Activated effector memory CD4-positive, alpha-beta T cell treated with anti-CD3 and anti-CD28 coated beads, Interleukin-2, amount 50 U/mL, for 16 hours (primary cell): ENCODE measurements at regions not wholly inside any gene's neighbourhood (a gene's known extent, or its start where the extent isn't known, plus 50 kb on each side); places are given as distances from the start of the nearest gene placed in this dataset.
"Not testable (repeated sequence)": the region's sequence is repeated elsewhere in the genome, so short reads cannot be mapped to it uniquely, and the experiment has no call there.

Source experiments
- DNase-seq: peaks from one replicate; pipeline ENCODE4 v3.0.0-alpha.2; 2020

DNA sequence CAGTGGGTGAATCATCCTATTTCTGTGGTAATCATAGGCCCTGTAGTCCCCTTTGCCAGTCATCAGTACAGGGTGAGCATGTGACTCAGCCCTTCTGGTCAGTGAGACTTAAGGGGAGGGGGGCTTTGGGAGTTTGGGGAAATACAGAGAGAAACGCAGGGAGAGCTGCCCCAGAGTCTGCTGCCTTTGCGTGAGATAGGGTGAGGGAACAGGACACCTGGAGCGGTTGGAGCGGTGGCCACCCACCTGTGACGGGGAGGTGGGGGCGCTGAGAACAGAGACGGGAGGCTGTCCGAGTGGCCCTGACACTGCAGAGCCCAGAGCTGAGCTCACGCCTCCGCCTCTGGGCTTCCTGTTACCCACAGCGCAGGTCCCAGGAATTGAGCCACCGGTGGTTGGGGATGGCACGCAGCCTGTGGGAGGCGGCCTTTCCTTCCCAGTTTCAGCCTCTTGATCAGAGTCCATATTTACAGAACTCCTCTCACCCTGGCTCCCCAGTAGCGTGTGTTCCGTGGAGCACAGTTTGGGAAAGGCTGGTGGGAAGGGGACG lies 92.0 kb upstream of the ERCC6L2 start:
- DNase-seq: no peak

DNA sequence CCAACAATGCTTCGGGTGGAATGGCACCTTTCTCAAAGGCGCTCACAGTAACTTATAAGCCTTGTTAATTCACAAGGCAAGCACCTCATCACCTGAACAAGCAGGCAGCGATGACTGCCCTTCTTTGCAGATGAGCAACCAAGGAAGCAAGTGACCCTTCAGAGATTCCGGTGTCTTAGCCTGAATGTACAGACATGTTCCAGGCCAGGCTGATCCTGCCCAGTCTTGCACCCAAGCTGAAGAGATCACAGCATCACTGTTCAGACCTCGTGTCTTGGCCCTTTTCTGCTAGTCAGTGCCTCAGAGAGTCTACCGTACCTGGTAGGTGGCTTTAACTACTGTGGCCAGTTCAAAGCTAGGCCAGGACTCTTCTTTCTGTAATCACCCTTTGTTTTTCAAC lies 94.7 kb upstream of the ERCC6L2 start:
- no peak for DNase-seq

DNA sequence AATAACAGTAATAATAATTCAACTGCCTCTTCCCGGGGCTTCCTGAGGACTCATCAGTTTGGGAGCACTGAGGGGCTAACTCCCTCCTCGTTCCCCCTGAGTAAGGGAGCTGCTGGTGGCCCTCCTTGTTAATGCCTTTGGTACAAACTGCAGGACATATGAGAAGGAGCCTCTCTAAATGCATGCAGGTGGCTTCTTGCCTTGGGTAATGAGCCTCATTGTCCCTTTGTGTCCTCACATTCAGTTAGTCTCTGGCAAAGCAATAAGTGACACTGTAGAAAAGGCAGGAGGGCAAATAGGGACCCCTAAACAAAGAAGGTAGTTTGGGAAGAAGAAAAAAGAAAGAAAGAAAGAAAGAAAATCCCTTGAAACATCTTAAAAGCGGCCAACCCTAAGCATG lies 95.4 kb upstream of the ERCC6L2 start:
- no peak for DNase-seq

DNA sequence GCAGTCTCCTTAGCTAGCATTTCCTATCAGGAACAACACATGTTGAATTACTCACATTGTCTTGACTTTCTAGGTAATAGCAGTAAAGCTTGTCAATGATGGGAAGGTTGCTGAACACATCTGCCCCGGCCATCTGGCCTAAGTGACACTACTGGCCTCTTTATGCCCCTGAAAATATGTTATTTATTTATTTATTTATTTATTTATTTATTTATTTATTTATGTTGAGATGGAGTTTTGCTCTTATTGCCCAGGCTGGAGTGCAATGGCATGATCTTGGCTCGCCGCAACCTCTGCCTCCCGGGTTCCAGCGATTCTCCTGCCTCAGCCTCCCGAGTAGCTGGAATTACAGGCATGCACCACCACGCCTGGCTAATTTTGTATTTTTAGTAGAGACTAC lies 95.9 kb upstream of the ERCC6L2 start:
- not testable (repeated sequence) for DNase-seq

DNA sequence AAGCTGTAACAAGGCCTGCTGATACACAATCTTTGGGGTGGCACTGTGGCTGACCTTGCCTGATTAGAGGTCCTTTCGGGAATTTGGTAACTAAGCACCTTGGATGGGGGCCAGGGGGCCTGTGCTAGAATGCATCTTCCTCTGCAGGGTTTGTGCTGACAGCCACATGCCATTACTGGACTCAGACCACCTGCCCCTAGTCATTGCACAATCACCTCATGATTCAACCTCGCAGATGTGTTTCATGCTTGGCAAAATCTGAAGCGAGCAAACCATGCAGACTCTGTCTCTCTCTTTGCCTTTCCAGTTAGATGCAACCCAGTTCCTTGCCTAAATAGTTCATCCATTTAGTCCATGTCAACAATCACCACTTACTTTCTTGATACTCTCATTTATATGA lies 96.5 kb upstream of the ERCC6L2 start:
- no peak for DNase-seq

DNA sequence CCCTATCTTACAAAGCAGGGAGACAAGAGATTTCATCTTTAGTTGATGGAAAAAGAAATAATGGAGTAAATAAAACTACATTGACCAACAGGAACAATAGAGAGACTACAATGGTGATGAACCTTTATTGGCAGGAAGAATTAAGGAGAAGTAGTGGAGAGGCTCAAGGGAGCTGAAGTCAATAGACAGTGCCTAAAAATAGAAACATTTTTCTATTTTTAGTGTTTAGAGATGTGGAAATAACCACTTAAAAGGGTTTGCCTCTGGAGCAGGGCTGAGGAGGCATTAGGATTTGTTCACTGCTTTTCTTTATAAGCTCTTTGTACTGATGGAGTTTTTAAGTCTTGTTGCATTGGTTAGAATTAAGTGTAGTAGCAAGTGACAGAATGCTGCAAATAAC lies 98.4 kb upstream of the ERCC6L2 start:
- no peak for DNase-seq

DNA sequence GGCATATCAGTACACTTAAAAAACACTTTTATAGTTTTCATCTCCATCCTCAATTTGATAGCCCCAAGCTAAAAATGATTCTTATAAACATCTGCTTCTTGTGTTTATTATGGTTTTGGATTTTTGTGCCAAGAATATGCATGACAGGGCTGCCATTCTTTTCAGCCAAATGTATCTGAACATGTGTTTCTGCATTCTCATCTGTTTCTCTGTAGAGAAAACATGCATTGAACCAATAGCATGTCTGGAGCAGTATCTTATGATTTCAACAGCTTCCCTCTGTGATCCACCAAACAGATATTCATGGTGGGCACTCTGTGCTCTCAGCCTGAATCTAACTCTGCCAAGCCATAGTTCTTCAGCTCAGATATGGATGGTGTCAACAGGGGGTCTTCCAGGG lies 99.3 kb upstream of the ERCC6L2 start:
- no peak for DNase-seq

DNA sequence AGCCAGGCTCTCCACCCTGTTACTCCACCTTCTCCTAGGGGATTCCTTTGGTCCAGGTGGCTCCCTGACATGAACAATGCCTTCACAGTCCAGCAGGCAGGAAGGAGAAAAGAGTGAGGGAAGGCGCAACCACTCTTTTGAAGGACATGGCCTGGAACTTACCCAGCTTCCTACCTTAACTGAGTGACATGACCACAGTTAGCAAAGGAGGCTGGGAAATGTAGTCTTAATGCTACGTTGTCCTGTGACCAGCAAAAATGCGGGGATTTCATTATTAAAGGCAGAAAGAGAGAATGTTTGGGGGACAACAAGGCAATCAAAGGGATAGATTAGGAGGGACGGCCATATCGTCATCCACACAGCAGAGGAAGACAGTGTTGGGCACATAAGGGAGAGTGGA lies 100.3 kb upstream of the ERCC6L2 start:
- DNase-seq: no peak

DNA sequence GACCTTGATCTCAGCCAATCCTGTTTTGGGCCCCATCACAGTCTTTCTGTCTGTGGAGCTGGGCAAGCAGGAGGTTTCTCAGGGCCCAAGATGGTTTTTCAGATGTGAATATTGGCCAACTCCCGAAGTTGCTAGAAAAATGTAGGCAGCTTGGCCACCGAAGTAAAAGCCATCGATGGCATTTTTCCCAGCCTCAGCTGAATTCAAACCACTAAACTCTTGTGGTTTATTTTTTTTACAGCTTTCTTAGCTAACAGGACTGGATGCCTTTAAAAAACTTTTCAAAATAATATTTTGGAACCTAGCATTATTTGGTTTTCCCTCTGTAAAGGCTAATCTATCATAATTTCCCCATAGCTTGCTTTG lies 102.5 kb upstream of the ERCC6L2 start:
- DNase-seq: no peak

DNA sequence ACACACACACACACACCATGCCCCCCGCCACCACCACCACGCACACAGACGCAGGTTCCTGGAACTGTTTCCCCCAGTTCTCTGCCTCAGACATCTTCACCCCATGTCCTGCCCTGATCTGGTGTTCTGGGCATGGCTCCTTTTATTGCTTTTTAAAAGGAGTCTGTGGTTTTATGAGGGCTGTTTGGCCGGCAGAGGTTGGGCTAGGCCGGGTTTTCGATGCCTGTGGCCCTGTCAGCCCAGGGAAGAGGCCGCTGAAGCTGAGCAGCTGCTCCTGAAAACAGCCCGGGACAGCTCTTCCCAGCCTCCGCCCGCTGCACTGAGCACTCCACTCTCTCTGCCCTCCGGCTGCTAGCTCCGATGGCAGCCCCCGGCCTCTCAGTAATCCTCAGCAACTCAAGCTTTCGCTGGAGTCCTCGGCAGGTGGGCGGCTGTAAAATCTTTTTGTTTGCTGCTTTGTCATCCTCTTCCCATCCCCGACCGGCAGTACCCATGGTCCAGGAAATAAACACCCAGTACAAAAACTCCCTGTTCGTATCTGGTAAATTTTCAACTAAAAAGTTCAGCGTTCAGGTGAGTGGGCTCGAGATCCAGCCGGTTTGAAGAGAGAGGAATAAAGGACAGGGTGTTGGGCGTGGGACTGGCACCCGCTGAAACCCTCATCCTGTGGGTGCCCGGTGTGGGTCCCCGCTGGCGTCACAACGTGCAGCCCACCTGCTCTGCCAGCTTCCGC lies 103.0 kb upstream of the ERCC6L2 start:
- no peak for DNase-seq

DNA sequence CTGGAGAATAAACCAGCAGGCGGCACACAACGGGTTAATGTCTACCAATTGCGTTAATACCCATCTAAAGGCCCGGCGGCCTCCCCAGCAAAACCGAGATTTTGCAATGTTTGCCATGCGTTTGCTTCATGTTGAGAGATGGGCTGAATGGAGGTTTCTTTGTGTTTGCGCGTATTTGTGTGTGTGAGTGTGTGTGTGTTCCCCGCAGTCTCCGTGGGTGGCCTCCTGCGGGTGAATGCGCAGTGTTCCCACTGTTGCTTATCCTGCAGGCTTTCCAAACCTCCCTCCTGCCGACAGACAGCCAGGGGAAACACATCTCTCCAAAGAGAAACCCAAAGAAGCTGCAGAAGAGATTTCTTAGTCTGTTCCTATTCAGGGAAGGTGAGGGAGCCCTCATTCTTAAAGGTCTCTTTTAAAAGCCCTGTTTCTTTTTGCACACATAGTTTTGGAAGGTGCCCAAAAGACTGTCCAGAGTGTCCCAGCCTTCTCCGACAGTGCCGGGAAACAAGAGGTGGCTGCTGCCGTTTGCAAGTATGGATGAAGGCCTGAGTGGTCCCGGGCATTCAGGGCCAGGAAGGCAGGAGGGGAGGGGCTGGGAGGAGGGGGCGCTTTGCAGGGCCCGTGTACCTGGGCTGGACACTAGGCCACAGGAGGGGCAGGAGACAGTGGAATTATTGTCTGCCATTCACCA lies 103.8 kb upstream of the ERCC6L2 start:
- DNase-seq: no peak

DNA sequence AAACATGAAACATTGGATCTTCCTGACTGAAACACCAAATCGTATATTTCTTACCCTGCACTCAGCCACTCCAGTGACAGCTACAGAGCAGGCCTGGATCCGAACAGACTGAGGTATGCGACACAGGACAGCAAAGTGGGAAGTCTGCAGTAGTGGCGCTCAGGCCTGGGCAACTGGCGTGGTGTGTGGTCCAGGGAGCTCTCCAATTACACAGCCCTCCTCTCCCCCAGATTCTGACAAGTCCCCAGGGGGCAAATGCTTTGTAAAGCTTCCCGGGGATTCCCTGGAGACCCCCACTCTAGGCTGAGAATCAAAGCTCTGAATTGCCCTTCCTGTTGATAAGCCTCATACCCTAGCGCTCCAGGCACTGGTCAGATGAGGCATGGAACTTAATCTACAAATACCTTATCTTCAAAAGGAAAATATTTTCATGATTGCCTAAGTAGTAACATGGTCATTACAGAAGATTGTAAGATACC lies 104.8 kb upstream of the ERCC6L2 start:
- DNase-seq: no peak

DNA sequence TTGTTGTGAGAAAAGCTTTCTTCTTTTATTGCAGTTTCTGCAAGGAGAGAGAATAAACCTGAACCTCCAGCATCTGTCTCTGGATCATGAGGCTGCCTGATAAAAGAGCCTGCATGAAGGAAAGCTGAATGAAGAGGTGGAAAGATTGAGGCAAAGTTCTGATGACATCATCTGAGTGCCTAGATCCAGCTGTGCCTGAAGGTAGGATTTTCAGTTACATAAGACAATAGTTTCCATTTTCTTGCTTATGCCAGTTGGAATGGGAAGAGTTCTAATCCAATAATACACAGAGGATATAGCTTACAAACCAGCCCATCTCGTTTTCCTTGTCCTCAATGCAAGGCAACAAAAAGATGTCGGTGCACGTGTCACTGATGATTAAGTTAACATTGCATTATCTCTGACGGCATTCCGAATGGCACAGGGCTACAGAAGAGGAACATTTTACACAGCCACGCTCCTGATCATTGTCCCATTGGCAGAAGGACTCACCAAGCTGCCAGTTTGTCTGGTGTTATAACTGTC lies 105.5 kb upstream of the ERCC6L2 start:
- DNase-seq: no peak

DNA sequence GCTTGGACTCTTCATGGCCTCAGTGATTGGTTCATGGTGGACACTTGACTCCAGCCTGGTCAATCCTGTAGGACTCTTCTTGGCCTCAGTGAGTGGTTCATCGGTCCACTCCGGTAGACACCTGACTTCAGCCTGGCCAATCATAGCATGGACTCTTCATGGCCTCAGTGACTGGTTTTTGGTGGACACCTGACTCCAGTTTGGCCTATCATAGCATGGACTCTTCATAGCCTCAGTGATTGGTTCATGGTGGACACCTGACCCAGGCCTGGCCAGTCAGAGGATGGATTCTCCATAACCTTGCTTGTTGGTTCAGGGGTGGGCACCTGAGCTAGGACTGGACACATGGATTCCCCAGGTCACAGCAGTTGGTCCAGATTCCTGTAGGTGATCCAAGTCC lies 106.0 kb upstream of the ERCC6L2 start:
- no peak for DNase-seq

DNA sequence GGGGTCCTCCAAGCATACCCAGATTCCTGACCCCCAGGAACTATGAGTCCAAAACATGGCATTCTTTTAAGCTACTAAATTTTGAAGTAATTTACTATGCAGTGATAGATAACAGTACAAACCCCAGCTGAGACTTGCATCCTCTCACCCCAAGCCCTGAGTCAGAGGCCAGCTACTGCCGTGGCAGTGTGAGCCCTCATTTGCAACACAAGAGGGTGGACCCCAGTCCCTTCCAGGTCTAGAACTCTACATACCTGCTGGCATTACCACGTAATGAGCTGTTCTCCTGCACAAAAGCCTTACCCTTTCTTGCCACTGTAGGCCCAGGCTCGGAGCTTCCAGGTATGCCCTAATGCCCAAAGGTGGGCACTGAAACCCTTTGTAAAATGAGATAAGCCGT lies 108.6 kb upstream of the ERCC6L2 start:
- DNase-seq: no peak

DNA sequence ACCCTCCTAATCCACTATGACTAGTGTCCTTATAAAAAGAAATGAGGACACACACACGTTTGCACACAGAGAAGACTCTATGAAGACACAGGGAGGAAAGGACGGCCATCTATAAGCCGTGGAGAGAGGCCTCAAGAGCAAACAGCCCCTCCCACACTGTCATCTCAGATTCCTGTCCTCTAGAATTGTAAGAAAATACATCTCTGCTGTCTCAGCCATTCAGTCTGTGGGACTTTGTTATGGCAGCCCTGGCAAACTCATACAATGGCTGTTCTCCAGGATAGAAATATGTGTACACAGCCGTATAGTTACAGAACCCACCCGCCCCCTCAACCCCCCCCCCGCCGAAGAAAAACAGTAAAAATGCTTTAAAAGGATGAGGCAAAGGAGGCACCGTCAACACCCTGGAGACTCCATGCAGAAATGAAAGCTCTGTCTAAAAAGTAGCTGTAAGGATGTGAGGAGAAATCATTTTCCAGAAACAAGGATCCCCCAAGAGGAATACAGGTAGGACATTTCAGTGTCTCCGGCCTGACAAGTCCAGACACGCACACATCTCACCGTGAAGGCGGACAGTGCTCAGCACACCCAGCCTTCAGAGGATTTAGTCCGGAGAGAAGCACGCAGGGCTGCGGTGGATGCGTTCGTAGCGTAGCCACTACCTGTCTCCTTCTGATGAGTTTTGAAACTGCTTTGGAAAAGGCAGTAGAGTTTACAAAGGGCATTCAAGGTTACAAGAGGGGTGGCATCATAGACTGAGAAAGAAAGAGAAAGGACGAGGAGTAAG lies 110.8 kb upstream of the ERCC6L2 start:
- no peak for DNase-seq

DNA sequence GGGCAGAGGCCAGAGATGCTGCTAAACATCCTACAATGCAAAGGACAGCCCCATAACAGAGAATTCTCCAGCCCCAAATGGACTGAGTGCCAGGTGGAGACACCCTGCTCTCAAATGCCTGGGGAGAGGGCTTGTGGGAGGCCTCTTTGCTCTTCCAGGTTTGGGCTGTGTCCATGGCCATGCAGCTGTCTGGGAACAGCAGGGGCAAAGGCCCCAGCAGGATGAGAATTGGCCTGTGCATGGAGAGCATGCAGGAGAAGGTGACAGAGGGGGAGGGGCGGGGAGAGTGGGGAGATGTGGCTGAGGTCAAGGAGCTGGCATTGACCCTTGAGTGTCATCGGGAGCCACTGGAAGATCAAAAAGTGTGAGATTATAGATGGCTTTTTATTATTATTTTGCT lies 111.5 kb upstream of the ERCC6L2 start:
- no peak for DNase-seq

DNA sequence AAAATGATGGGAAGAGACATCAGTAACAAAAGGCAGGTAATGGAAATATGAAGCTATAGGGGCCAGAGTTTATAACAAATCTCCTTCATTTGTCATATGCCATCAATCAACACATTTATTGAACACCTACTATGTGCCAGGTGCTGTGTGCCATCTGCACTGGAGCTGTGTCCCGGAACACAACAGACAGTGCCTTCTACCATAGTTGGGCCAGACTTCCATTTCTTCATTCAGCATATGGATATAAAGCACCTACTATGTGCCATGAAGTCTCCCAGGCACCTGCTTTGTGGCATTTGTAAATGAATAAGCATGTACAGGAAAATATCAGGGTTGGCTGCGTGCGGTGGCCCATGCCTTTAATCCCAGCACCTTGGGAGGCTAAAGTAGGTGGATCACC lies 112.5 kb upstream of the ERCC6L2 start:
- DNase-seq: no peak

DNA sequence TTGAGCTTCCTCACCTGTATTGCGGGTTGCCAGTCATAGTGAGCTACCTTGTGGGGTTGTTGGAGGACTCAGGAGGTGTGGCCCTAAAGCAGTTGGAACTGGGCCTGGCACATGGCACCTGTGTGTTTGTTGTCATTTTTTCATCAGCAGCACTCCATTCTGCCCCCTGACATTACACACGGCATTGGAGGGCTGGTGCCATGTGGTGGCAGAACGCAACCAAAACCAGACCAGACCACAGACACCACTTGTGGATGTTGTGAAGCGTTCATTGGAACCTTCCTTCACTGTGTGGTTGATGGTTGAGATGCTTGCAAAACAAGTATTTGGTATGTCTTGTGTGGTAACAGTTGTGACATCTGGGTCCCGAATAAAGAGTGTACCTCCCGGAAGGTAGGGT lies 113.2 kb upstream of the ERCC6L2 start:
- no peak for DNase-seq

DNA sequence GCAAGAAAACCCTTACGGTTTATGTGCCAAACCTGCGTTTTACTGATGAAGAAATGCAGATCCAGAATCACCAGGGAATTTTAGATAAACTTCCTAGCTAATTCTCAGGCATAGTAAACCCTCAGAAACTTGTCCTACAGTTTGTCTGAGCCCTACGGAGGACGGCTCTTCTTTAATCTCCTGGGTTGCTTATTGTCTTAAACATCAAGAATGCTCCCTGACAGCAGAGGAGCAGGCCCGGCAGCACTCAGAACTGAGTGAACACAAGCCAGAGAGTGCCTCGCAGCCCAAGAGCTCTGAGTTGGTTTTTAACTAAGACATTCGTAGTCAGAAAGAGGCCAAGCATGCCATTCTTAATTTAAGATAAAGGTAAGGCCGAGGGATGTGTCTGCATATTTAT lies 114.7 kb upstream of the ERCC6L2 start:
- no peak for DNase-seq

DNA sequence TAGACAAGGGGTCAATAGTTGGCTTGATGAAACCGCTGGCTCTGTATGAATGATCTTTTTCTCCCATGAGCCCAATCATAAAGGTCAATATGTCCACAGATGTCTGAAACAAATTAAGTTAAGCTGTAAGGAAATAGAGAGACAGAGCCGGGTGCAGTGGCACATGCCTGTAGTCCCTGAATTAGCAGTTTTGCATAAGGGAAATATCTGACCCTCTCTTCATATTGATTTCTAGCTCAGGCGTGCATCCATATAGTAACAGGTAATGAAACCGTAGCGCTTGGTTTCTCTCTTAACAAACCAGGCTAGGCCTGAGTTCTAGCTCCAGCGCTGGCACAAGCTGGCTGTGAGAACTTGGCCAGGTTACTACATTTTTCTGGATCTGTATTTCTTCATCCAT lies 118.1 kb upstream of the ERCC6L2 start:
- no peak for DNase-seq

DNA sequence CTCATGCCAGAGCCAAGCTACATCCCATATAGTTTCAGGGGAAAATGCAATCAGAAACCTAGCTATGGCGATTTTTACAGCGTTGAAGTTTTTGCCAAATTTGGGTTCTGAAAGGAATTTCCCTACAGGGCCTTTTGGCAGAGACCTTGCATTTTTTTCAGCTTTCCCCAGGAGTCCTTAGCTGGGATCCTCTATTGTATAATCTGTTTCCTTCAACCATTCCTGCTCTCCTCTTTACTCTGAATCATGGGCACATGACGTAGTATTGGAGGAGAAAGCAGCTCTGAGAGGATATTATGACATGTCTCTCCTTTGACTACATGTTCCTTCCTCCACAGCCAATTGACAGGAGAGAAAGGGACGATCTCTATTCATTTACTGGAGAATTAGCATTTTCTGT lies 118.5 kb upstream of the ERCC6L2 start:
- no peak for DNase-seq

DNA sequence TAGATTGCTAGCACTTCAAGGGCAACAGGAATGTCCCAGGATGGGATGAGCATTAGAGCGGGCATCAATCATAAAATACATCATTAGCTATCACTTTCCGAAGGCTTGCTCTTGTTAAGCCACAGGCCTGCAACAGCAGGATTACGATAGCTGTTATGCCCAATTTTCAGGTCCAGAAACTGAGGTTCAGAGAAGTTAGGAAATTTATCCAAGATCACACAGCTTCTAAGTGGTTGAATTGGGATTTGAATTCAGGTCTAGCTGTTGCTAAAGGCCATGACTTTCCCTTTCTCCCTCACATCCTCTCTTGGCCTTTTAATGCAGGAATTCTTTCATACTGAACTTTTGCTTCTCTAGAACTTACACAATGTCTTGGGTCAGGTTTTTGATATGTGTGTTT lies 119.4 kb upstream of the ERCC6L2 start:
- no peak for DNase-seq

DNA sequence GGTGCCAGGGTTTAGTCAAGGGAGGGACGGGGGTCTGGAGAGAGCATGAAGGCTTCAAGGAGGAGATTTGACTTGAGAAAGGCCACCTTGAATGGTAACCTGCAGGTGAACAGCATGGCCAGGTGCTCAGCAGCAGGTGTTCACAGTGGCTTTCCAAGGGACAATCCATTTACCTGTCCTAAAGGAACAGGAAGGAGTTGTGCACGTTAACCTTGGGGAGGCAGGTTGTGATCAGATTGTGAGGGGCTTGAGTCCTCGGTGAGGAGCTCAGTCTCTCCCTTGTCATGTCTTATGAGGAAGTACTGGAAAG lies 120.1 kb upstream of the ERCC6L2 start:
- DNase-seq: no peak
